Activated naive CD8-positive, alpha-beta T cell treated with anti-CD3 and anti-CD28 coated beads, Interleukin-2, amount 50 U/mL, for 24 hours (primary cell): ENCODE measurements at regions not wholly inside any gene's neighbourhood (a gene's known extent, or its start where the extent isn't known, plus 50 kb on each side); places are given as distances from the start of the nearest gene placed in this dataset.

Experiments
- ATAC-seq: fragments of 150-1000 bp; cut with Tn5 transposase; one replicate; pipeline ENCODE4 v1.10.0; 2021
- DNase-seq: peaks from one replicate; pipeline ENCODE4 v3.0.0; 2021
- H3K27ac Mint-ChIP-seq: one replicate; pipeline ENCODE4 v1.8.0; 2021; ENCODE audit warnings: mild to moderate bottlenecking, mixed read lengths
- H3K27me3 Mint-ChIP-seq: one replicate; pipeline ENCODE4 v1.8.0; 2021; ENCODE audit warnings: mixed read lengths
- H3K36me3 Mint-ChIP-seq: one replicate; pipeline ENCODE4 v1.8.0; 2021; ENCODE audit warnings: low read depth, mixed read lengths
- H3K4me1 Mint-ChIP-seq: one replicate; pipeline ENCODE4 v1.8.0; 2021; ENCODE audit warnings: mixed read lengths
- H3K4me3 Mint-ChIP-seq: one replicate; pipeline ENCODE4 v1.8.0; 2021; ENCODE audit warnings: mild to moderate bottlenecking, moderate library complexity, mixed read lengths
- H3K9me3 Mint-ChIP-seq: one replicate; pipeline ENCODE4 v1.8.0; 2021; ENCODE audit warnings: mixed read lengths

- no peak for ATAC-seq
- Mint-ChIP-seq H3K4me3 (no peak overlapping the region), H3K4me1 (no peaks in the 10 kb centered on the region), H3K27me3 (no peaks in the 10 kb centered on the region), H3K9me3 (no peaks in the 10 kb centered on the region), H3K27ac (no peak overlapping the region), H3K36me3 (no peaks in the 10 kb centered on the region)
- DNase-seq = no peak
Observed at GRCh38 chr3:76321614-76322013, 536.3 kb upstream of the ZNF717 start.

GRCh38 chr3:76324101-76324500 lies 538.8 kb upstream of the ZNF717 start:
- no peaks in the 10 kb centered on the region for H3K27me3 Mint-ChIP-seq
- H3K9me3 Mint-ChIP-seq = no peaks in the 10 kb centered on the region
- H3K36me3 Mint-ChIP-seq = no peaks in the 10 kb centered on the region
- no peak overlapping the region for H3K27ac Mint-ChIP-seq
- ATAC-seq (no peak), DNase-seq (no peak)
- H3K4me1 Mint-ChIP-seq = no peaks in the 10 kb centered on the region
- H3K4me3 Mint-ChIP-seq = no peak overlapping the region

- Mint-ChIP-seq H3K27me3 (no peaks in the 10 kb centered on the region), H3K9me3 (peaks cover 13% of the 10 kb centered on the region), H3K4me1 (no peaks in the 10 kb centered on the region), H3K27ac (no peak overlapping the region), H3K36me3 (no peaks in the 10 kb centered on the region), H3K4me3 (no peak overlapping the region)
- ATAC-seq (no peak), DNase-seq (no peak)
Observed at GRCh38 chr3:76345878-76346277, 560.5 kb upstream of the ZNF717 start.

GRCh38 chr3:76346690-76347089 lies 561.3 kb upstream of the ZNF717 start:
- Mint-ChIP-seq H3K36me3 (no peaks in the 10 kb centered on the region), H3K4me3 (no peak overlapping the region), H3K27me3 (no peaks in the 10 kb centered on the region), H3K4me1 (no peaks in the 10 kb centered on the region), H3K9me3 (peaks cover 13% of the 10 kb centered on the region), H3K27ac (no peak overlapping the region)
- DNase-seq (no peak), ATAC-seq (no peak)

GRCh38 chr3:76349715-76350480 lies 564.5 kb upstream of the ZNF717 start:
- ATAC-seq (no peak), DNase-seq (no peak)
- Mint-ChIP-seq H3K4me3 (no peak overlapping the region), H3K36me3 (no peaks in the 10 kb centered on the region), H3K27ac (no peak overlapping the region), H3K27me3 (no peaks in the 10 kb centered on the region), H3K9me3 (peaks cover 8% of the 10 kb centered on the region), H3K4me1 (no peaks in the 10 kb centered on the region)

GRCh38 chr3:76352051-76352450 lies 566.7 kb upstream of the ZNF717 start:
- no peak overlapping the region for H3K4me3 Mint-ChIP-seq
- no peak overlapping the region for H3K27ac Mint-ChIP-seq
- DNase-seq (no peak), ATAC-seq (no peak)
- no peaks in the 10 kb centered on the region for H3K4me1 Mint-ChIP-seq
- no peaks in the 10 kb centered on the region for H3K36me3 Mint-ChIP-seq
- peaks cover 4% of the 10 kb centered on the region for H3K9me3 Mint-ChIP-seq
- H3K27me3 Mint-ChIP-seq = no peaks in the 10 kb centered on the region

- Mint-ChIP-seq H3K9me3 (peaks cover 4% of the 10 kb centered on the region), H3K27ac (no peak overlapping the region), H3K4me3 (no peak overlapping the region), H3K4me1 (no peaks in the 10 kb centered on the region), H3K27me3 (no peaks in the 10 kb centered on the region), H3K36me3 (no peaks in the 10 kb centered on the region)
- DNase-seq (no peak), ATAC-seq (no peak)
Observed at GRCh38 chr3:76352511-76353284, 567.3 kb upstream of the ZNF717 start.

- Mint-ChIP-seq H3K36me3 (no peaks in the 10 kb centered on the region), H3K27ac (no peak overlapping the region), H3K4me1 (no peaks in the 10 kb centered on the region), H3K4me3 (no peak overlapping the region), H3K27me3 (no peaks in the 10 kb centered on the region), H3K9me3 (peaks cover 9% of the 10 kb centered on the region)
- ATAC-seq = no peak
- DNase-seq = no peak
Observed at GRCh38 chr3:76353683-76354082, 568.3 kb upstream of the ZNF717 start.

GRCh38 chr3:76361010-76361409 lies 575.7 kb upstream of the ZNF717 start:
- Mint-ChIP-seq H3K4me3 (no peak overlapping the region), H3K36me3 (no peaks in the 10 kb centered on the region), H3K9me3 (peaks cover 18% of the 10 kb centered on the region), H3K4me1 (no peaks in the 10 kb centered on the region), H3K27me3 (no peaks in the 10 kb centered on the region), H3K27ac (no peak overlapping the region)
- no peak for DNase-seq
- no peak for ATAC-seq

- no peak for DNase-seq
- no peaks in the 10 kb centered on the region for H3K36me3 Mint-ChIP-seq
- ATAC-seq = no peak
- H3K27me3 Mint-ChIP-seq = no peaks in the 10 kb centered on the region
- H3K4me1 Mint-ChIP-seq = no peaks in the 10 kb centered on the region
- peaks cover 20% of the 10 kb centered on the region for H3K9me3 Mint-ChIP-seq
- H3K27ac Mint-ChIP-seq = no peak overlapping the region
- no peak overlapping the region for H3K4me3 Mint-ChIP-seq
Observed at GRCh38 chr3:76362643-76363042, 577.3 kb upstream of the ZNF717 start.

GRCh38 chr3:76365275-76365674 lies 579.9 kb upstream of the ZNF717 start:
- Mint-ChIP-seq H3K27me3 (no peaks in the 10 kb centered on the region), H3K36me3 (no peaks in the 10 kb centered on the region), H3K4me3 (no peak overlapping the region), H3K27ac (no peak overlapping the region), H3K4me1 (no peaks in the 10 kb centered on the region), H3K9me3 (peaks cover 17% of the 10 kb centered on the region)
- no peak for DNase-seq
- ATAC-seq = no peak

- Mint-ChIP-seq H3K27me3 (no peaks in the 10 kb centered on the region), H3K4me3 (no peak overlapping the region), H3K9me3 (peaks cover 17% of the 10 kb centered on the region), H3K27ac (no peak overlapping the region), H3K4me1 (no peaks in the 10 kb centered on the region), H3K36me3 (no peaks in the 10 kb centered on the region)
- ATAC-seq (no peak), DNase-seq (no peak)
Observed at GRCh38 chr3:76367281-76367680, 581.9 kb upstream of the ZNF717 start.

GRCh38 chr3:76369170-76369569 lies 583.8 kb upstream of the ZNF717 start:
- H3K4me1 Mint-ChIP-seq = no peaks in the 10 kb centered on the region
- ATAC-seq (no peak), DNase-seq (no peak)
- H3K27me3 Mint-ChIP-seq = no peaks in the 10 kb centered on the region
- no peak overlapping the region for H3K27ac Mint-ChIP-seq
- no peak overlapping the region for H3K4me3 Mint-ChIP-seq
- H3K36me3 Mint-ChIP-seq = no peaks in the 10 kb centered on the region
- peaks cover 13% of the 10 kb centered on the region for H3K9me3 Mint-ChIP-seq

- H3K36me3 Mint-ChIP-seq = no peaks in the 10 kb centered on the region
- H3K27ac Mint-ChIP-seq = no peak overlapping the region
- H3K27me3 Mint-ChIP-seq = no peaks in the 10 kb centered on the region
- DNase-seq (no peak), ATAC-seq (no peak)
- peaks cover 15% of the 10 kb centered on the region for H3K9me3 Mint-ChIP-seq
- H3K4me3 Mint-ChIP-seq = no peak overlapping the region
- no peaks in the 10 kb centered on the region for H3K4me1 Mint-ChIP-seq
Observed at GRCh38 chr3:76370749-76371520, 585.6 kb upstream of the ZNF717 start.

GRCh38 chr3:76372497-76372896 lies 587.1 kb upstream of the ZNF717 start:
- H3K27ac Mint-ChIP-seq = no peak overlapping the region
- no peaks in the 10 kb centered on the region for H3K36me3 Mint-ChIP-seq
- ATAC-seq = no peak
- no peaks in the 10 kb centered on the region for H3K4me1 Mint-ChIP-seq
- peaks cover 18% of the 10 kb centered on the region for H3K9me3 Mint-ChIP-seq
- no peaks in the 10 kb centered on the region for H3K27me3 Mint-ChIP-seq
- no peak overlapping the region for H3K4me3 Mint-ChIP-seq
- DNase-seq = no peak
